Epithelial cell of esophagus (primary cell): ENCODE measurements at regions not wholly inside any gene's neighbourhood (a gene's known extent, or its start where the extent isn't known, plus 50 kb on each side); places are given as distances from the start of the nearest gene placed in this dataset.

Experiments
- DNase-seq: peaks from one replicate; pipeline ENCODE4 v3.0.0; 2010; ENCODE audit warnings: low read depth
- H3K4me3 ChIP-seq: 2 replicates; pipeline ENCODE4 v1.5.1; 2011; ENCODE audit warnings: mild to moderate bottlenecking, low read length, control low read depth
- TF ChIP-seq, protein P1 (sequence below): IDR thresholded peaks from 2 replicates; pipeline ENCODE4 v1.5.1; 2011; ENCODE audit warnings: low read depth, mild to moderate bottlenecking, low read length, control low read depth, inconsistent platforms; ENCODE audit not compliant: insufficient read depth; ENCODE audit errors: missing control alignments

DNA sequence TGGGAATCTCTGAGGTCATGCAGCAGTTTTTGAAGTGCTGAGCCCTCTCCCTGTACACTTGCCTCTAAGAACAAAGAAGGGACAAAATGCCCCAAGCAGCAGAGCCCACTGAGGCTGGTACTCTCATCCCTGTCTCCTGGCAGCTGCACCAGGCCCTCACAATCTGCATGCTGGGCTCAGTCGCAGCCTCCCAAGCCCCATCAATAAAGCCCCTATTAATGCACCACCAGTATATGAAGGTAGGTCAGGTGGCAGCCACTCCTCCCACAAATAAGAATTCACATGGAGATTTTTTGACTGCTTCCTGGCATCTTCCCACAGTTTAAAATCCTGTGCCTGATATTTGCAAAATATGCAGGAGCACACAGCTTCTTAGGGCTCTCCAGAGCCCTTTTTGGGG lies 181.2 kb upstream of the PALMD start:
- no peak for DNase-seq
- TF ChIP-seq, protein P1, sequence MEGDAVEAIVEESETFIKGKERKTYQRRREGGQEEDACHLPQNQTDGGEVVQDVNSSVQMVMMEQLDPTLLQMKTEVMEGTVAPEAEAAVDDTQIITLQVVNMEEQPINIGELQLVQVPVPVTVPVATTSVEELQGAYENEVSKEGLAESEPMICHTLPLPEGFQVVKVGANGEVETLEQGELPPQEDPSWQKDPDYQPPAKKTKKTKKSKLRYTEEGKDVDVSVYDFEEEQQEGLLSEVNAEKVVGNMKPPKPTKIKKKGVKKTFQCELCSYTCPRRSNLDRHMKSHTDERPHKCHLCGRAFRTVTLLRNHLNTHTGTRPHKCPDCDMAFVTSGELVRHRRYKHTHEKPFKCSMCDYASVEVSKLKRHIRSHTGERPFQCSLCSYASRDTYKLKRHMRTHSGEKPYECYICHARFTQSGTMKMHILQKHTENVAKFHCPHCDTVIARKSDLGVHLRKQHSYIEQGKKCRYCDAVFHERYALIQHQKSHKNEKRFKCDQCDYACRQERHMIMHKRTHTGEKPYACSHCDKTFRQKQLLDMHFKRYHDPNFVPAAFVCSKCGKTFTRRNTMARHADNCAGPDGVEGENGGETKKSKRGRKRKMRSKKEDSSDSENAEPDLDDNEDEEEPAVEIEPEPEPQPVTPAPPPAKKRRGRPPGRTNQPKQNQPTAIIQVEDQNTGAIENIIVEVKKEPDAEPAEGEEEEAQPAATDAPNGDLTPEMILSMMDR: no peak
- no peak overlapping the region for H3K4me3 ChIP-seq

DNA sequence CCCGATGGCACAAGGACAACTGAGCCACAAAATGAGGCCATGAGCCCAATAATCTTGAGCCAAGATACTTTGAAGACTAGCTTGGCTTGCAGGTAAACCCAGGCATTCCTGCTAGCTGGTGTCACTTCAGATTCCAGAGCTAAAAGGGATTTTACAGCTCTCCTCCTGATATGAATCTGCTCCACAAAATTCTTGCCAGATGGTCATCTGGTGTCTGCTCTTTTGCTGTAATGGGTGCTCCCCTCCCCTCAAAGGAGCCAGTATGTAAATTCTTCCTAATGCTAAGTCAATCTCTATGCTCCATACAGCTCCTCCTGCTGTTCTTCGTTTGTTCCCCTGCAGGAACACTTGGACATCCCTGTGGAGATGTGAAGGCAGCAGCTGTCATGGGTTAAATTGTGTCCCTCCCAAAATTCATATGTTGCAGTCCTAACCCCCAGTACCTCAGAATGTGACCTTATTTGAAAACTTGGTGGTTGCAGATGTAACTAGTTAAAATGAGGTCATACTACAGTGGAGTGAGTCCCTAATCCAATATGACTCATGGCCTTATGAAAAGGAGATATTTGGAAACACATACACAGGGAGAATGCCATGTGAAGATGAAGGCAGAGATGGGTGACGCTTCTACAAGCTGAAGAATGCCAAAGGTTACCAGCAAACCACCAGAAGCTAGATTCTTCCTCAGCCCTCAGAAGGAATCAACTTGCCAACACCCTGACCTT lies 180.6 kb upstream of the PALMD start:
- TF ChIP-seq, protein P1: no peak
- peak; percentile 63 for DNase-seq

DNA sequence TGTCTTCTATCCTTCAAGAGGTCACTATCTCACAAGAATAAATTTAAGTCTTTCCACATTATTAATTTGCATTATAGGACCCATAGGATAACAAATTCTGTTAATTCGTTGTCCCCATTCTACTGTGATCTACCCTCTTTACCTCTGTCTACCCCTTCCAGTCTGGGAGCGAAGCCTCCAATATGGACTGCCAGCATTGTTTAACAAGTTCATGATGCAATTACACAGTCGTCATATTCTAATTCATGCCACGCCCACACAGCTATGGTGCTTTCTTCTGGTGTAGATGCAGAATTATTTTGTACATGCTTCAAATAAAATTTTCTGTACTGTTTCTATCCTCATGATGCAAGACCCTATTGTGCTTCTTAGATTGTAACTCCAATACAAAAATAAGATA lies 178.3 kb upstream of the PALMD start:
- no peak for DNase-seq
- H3K4me3 ChIP-seq: no peak overlapping the region
- TF ChIP-seq, protein P1: no peak

More for the DNA sequence above, 180.6 kb upstream of the PALMD start:
- H3K4me3 ChIP-seq: no peak overlapping the region

DNA sequence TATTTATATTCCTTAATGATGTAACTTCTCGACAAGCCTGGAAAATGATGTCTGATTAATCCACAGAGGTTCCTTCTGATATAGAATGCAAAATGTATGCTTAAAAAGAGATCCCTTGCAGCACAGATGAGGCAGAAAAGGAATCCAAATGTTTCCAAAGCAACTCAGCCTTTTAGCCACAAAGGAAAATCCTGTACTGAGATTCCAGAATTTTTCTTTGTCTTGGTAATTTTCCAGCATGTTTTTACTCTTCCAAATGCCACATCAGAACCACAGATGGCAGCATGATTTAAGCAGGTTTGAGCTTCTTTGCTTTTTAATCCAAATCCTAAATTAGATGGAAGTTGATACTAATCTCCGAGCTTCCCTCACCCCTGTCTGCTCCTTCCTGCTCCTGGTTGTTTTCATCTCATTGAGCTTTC lies 176.4 kb upstream of the PALMD start:
- DNase-seq: no peak
- H3K4me3 ChIP-seq: no peak overlapping the region
- TF ChIP-seq, protein P1: no peak

DNA sequence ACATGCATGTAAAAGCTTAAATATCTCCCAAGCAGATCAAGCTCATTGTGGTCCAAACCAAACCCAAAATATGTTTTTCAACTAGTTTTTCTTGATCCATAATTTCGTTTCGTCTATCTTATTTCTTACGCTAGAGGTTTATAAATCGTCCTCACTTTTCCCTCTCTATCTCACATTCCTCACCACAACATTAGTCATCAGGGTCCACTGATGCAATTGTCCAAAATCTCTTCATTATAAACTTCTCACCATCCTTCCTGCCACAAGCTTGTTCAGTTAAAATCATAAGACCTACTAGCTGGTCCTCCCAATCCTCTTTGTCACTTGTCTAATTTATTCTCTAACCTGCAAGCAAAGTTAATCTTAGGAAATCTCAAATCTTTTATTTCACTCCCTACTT lies 173.0 kb upstream of the PALMD start:
- TF ChIP-seq, protein P1: no peak
- no peak for DNase-seq
- H3K4me3 ChIP-seq: no peak overlapping the region

DNA sequence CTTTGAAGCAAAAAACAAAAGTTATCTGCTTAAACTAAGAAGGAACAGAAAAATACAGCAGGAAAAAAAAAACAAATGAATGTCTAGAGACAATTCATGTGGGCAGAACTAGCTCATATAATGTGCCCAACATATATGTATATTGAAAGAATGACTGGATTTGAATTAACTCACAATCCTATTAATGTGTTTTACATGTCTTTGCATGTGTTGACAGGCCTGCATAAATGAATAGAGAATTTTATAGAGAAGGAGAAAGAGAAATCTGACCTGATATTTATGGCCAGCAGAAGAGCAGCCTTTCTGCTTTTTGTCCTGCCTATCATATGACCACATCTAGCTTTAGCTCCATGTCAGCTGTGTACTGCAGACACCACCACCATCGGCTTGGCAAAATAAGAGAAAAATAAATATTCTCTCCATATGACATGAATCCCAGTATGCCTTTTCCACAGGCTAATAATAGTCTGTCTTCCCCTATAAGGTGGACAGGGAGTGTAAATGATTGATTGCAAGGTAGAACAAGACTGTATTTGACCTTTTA lies 171.5 kb upstream of the PALMD start:
- TF ChIP-seq, protein P1: no peak

DNA sequence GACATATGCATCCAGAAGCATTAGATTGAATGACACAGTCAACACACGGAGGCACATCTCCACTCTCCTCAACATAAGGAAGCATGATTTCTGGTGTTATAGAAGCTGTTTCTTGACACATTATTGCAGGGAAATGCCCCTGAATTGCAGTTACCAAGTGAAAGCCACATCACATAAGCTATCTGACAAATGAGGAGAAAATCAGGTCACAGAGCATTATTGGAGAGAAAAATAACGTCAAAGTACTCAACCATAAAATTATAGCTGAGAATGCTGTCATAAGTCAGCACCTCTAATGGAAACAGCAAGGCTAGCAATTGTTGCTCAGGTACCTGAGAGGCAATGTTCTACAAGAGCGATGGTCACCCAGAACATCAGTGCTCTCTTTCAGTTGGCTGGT lies 169.9 kb upstream of the PALMD start:
- no peak for DNase-seq
- TF ChIP-seq, protein P1: no peak

More for the DNA sequence above, 171.5 kb upstream of the PALMD start:
- DNase-seq: no peak
- H3K4me3 ChIP-seq: no peak overlapping the region

More for the DNA sequence above, 169.9 kb upstream of the PALMD start:
- H3K4me3 ChIP-seq: no peak overlapping the region
